Fibroblast of mammary gland (primary cell): ENCODE measurements at regions not wholly inside any gene's neighbourhood (a gene's known extent, or its start where the extent isn't known, plus 50 kb on each side); places are given as distances from the start of the nearest gene placed in this dataset.

Experiments
- DNase-seq: peaks from one replicate; pipeline ENCODE4 v3.0.0-alpha.2; 2010; ENCODE audit warnings: low read depth
- H3K4me3 ChIP-seq: 2 replicates; pipeline ENCODE4 v1.5.1; 2011; ENCODE audit warnings: low read depth, mild to moderate bottlenecking, low read length, moderate library complexity; ENCODE audit not compliant: control insufficient read depth
- CTCF ChIP-seq: conservative IDR thresholded peaks from 2 replicates; pipeline ENCODE4 v1.5.1; 2011; ENCODE audit warnings: low read depth, low read length, inconsistent platforms; ENCODE audit not compliant: control insufficient read depth, insufficient read depth

- DNase-seq, result no peak
- TF ChIP-seq CTCF, result no peak
- no peak overlapping the region for H3K4me3 ChIP-seq
Measured at GRCh38 chr2:215876937-215877238, 136.5 kb downstream of the MREG start.

GRCh38 chr2:215876139-215876936, 137.0 kb downstream of the MREG start:
- no peak for DNase-seq
- H3K4me3 ChIP-seq, result no peak overlapping the region

GRCh38 chr2:215874418-215874817, 138.9 kb downstream of the MREG start:
- TF ChIP-seq CTCF, result no peak
- H3K4me3 ChIP-seq, result no peak overlapping the region
- DNase-seq, result peak; percentile 68

More at GRCh38 chr2:215876139-215876936, 137.0 kb downstream of the MREG start:
- TF ChIP-seq CTCF, result no peak

GRCh38 chr2:215870986-215871385, 142.4 kb downstream of the MREG start:
- no peak overlapping the region for H3K4me3 ChIP-seq
- peak; percentile 56 for TF ChIP-seq CTCF
- peak; percentile 22 for DNase-seq

GRCh38 chr2:215870088-215870490, 143.3 kb downstream of the MREG start:
- no peak for TF ChIP-seq CTCF
- peak; percentile 82 for DNase-seq
- H3K4me3 ChIP-seq, result no peak overlapping the region

- TF ChIP-seq CTCF, result no peak
- H3K4me3 ChIP-seq, result no peak overlapping the region
- DNase-seq, result no peak
Measured at GRCh38 chr2:215868846-215869543, 144.4 kb downstream of the MREG start.
